ENCODE measurements at regions not wholly inside any gene's neighbourhood (a gene's known extent, or its start where the extent isn't known, plus 50 kb on each side); places are given as distances from the start of the nearest gene placed in this dataset.
"Not testable (repeated sequence)": the region's sequence is repeated elsewhere in the genome, so short reads cannot be mapped to it uniquely, and the experiment has no call there.

GRCh38 chr9:71509054-71509453 lies 259.3 kb downstream of the CEMIP2 start:
- Mint-ChIP-seq H3K36me3 (no peaks in the 10 kb centered on the region), H3K27ac (no peak overlapping the region), H3K4me3 (no peak overlapping the region), H3K27me3 (peaks cover 6% of the 10 kb centered on the region), H3K9me3 (no peaks in the 10 kb centered on the region), H3K4me1 (ENCODE audit: unreplicated experiment) (no peaks in the 10 kb centered on the region)
- DNase-seq (ENCODE audit: extremely low spot score, unreplicated experiment): no peak
- no peak for TF ChIP-seq CTCF (conservative IDR thresholded peaks at IDR 0.05)

- not testable (repeated sequence) for H3K4me1 Mint-ChIP-seq (ENCODE audit: unreplicated experiment); DNase-seq (ENCODE audit: extremely low spot score, unreplicated experiment); H3K4me3 Mint-ChIP-seq; H3K27me3 Mint-ChIP-seq; H3K36me3 Mint-ChIP-seq; H3K9me3 Mint-ChIP-seq; H3K27ac Mint-ChIP-seq
Observed at GRCh38 chr9:71508141-71508540, 260.2 kb downstream of the CEMIP2 start.

- H3K27ac Mint-ChIP-seq: no peak overlapping the region
- TF ChIP-seq CTCF (conservative IDR thresholded peaks at IDR 0.05): no peak
- H3K9me3 Mint-ChIP-seq: no peaks in the 10 kb centered on the region
- H3K27me3 Mint-ChIP-seq: peaks cover 6% of the 10 kb centered on the region
- no peaks in the 10 kb centered on the region for H3K36me3 Mint-ChIP-seq
- H3K4me1 Mint-ChIP-seq (ENCODE audit: unreplicated experiment): no peaks in the 10 kb centered on the region
- no peak for DNase-seq (ENCODE audit: extremely low spot score, unreplicated experiment)
- H3K4me3 Mint-ChIP-seq: no peak overlapping the region
Observed at GRCh38 chr9:71506821-71507220, 261.5 kb downstream of the CEMIP2 start.

GRCh38 chr9:71504636-71505035 lies 263.7 kb downstream of the CEMIP2 start:
- Mint-ChIP-seq H3K27me3 (peaks cover 6% of the 10 kb centered on the region), H3K36me3 (no peaks in the 10 kb centered on the region), H3K4me1 (ENCODE audit: unreplicated experiment) (no peaks in the 10 kb centered on the region), H3K4me3 (no peak overlapping the region), H3K9me3 (no peaks in the 10 kb centered on the region), H3K27ac (no peak overlapping the region)
- no peak for TF ChIP-seq CTCF (conservative IDR thresholded peaks at IDR 0.05)
- no peak for DNase-seq (ENCODE audit: extremely low spot score, unreplicated experiment)

GRCh38 chr9:71498691-71499090 lies 269.6 kb downstream of the CEMIP2 start:
- Mint-ChIP-seq H3K9me3 (no peaks in the 10 kb centered on the region), H3K36me3 (no peaks in the 10 kb centered on the region), H3K4me1 (ENCODE audit: unreplicated experiment) (no peaks in the 10 kb centered on the region), H3K27ac (no peak overlapping the region), H3K4me3 (no peak overlapping the region), H3K27me3 (peaks cover 5% of the 10 kb centered on the region)
- no peak for DNase-seq (ENCODE audit: extremely low spot score, unreplicated experiment)
- TF ChIP-seq CTCF (conservative IDR thresholded peaks at IDR 0.05): no peak

- no peak for DNase-seq (ENCODE audit: extremely low spot score, unreplicated experiment)
- H3K27ac Mint-ChIP-seq: no peak overlapping the region
- no peaks in the 10 kb centered on the region for H3K4me1 Mint-ChIP-seq (ENCODE audit: unreplicated experiment)
- peak; percentile 27 for TF ChIP-seq CTCF (conservative IDR thresholded peaks at IDR 0.05)
- no peak overlapping the region for H3K4me3 Mint-ChIP-seq
- H3K9me3 Mint-ChIP-seq: no peaks in the 10 kb centered on the region
- H3K36me3 Mint-ChIP-seq: no peaks in the 10 kb centered on the region
- H3K27me3 Mint-ChIP-seq: peaks cover 21% of the 10 kb centered on the region
Observed at GRCh38 chr9:71490810-71491209, 277.5 kb downstream of the CEMIP2 start.

Measured in type B pancreatic cell (in vitro differentiated cells).